Activated CD4-positive, alpha-beta T cell treated with anti-CD3 and anti-CD28 coated beads for 4 hours (primary cell): ENCODE measurements at regions not wholly inside any gene's neighbourhood (a gene's known extent, or its start where the extent isn't known, plus 50 kb on each side); places are given as distances from the start of the nearest gene placed in this dataset.

Experiments used
- DNase-seq, 2 donors: peaks; one replicate each; pipeline ENCODE4 v3.0.0-alpha.2; 2020

GRCh38 chr3:59115364-59116232 is 65.8 kb upstream of the CFAP20DC start:
- DNase-seq, result no peak

- DNase-seq, result no peak
These were observed 58.3 kb upstream of the CFAP20DC start for GRCh38 chr3:59107856-59108815.

GRCh38 chr3:59106085-59106648 is 56.3 kb upstream of the CFAP20DC start:
- DNase-seq, result no peak

DNA sequence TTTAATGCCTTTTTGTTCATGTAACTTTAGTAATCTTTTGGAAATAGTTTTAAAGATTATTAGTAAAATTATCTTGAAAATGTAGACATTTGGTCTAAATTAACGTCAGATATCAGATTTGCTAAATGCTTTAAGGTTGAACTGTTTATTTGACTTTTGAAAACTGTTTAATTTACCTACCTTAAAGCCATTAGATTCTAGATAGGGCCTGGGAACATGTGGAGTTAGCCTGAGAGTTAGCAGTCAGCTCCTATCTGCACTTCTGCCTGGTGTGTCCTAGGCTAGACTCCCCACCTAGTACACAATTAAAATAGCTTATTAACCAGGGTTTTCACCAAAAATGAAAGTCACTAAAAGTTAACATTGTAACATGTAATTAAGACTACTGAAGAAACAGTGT is 53.7 kb upstream of the CFAP20DC start:
- no peak for DNase-seq

DNA sequence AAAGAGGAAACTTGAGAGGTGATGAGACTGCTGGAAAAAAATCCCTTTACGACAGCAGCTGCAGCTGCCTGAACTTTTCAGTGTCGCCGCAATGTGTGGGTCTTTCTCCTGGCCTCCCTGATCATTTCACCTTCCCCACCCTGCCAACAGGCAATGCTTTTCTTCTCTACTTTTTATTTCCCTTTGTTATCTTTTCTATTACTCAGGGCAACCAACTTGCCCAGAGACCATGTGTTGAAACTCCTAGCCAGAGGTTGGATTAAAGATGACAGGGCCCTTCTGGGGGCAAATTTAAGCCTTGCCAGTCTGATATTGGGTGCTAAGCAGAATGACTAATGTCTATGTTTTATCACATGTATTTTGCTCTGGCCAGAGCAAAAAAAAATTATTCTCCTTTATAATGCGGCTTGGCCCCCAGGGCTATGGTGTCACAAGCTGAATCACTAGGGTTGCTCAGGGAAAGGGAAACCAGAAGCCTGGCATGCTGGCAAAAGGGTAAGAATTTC is 51.5 kb upstream of the CFAP20DC start:
- DNase-seq, result no peak
